ENCODE measurements at regions not wholly inside any gene's neighbourhood (a gene's known extent, or its start where the extent isn't known, plus 50 kb on each side); places are given as distances from the start of the nearest gene placed in this dataset.

DNA sequence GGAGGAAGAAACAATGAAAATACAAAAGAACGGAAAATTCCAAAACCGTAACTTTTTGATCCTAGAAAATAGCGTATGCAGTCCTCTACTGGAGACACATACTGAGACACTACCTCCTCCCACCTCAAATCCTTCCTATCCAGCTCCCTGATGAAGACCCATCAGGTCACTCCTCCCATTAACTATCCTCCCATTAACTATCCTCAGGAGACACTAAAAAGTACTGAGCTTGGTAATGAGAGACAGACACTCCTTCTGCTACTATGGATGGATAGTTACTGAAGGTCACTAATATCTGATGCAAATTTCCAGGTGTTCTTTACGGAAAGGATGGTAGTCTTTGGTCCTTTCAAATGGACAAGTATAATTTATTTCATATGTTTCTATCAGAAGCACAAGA lies 237.5 kb upstream of the BLID start:
- no peak for TF ChIP-seq POLR2A (IDR thresholded peaks at IDR 0.05; ENCODE audit: low read depth, low read length)
- no peak for TF ChIP-seq RAD21 (IDR thresholded peaks at IDR 0.05; ENCODE audit: low read length)
